H9 (cell line): ENCODE measurements at regions not wholly inside any gene's neighbourhood (a gene's known extent, or its start where the extent isn't known, plus 50 kb on each side); places are given as distances from the start of the nearest gene placed in this dataset.

ENCODE experiments used
- DNase-seq: peaks from one replicate; pipeline ENCODE4 v3.0.0-alpha.2; 2017
- H2AFZ ChIP-seq: one replicate; pipeline ENCODE4 v1.6.1; 2013; ENCODE audit warnings: mild to moderate bottlenecking, low read length, control low read depth, moderate library complexity
- H2AK5ac ChIP-seq: 2 replicates; pipeline ENCODE4 v1.6.1; 2013; ENCODE audit warnings: low read length, control low read depth, mixed read lengths; ENCODE audit not compliant: insufficient read length
- H2BK120ac ChIP-seq: one replicate; pipeline ENCODE4 v1.6.1; 2013; ENCODE audit warnings: low read depth, mild to moderate bottlenecking, low read length, control low read depth, inconsistent platforms; ENCODE audit not compliant: poor library complexity, severe bottlenecking
- H2BK12ac ChIP-seq: 2 replicates; pipeline ENCODE4 v1.6.1; 2013; ENCODE audit warnings: low read length, control low read depth, mixed read lengths, low read depth; ENCODE audit not compliant: insufficient read length
- H2BK15ac ChIP-seq: 2 replicates; pipeline ENCODE4 v1.6.1; 2013; ENCODE audit warnings: low read depth, low read length, control low read depth
- H2BK20ac ChIP-seq: one replicate; pipeline ENCODE4 v1.6.1; 2013; ENCODE audit warnings: low read depth, mild to moderate bottlenecking, low read length, control low read depth, inconsistent platforms; ENCODE audit not compliant: poor library complexity, severe bottlenecking
- H2BK5ac ChIP-seq: 2 replicates; pipeline ENCODE4 v1.6.1; 2013; ENCODE audit warnings: low read length, control low read depth, mixed read lengths; ENCODE audit not compliant: insufficient read length
- H3K14ac ChIP-seq: 2 replicates; pipeline ENCODE4 v1.6.1; 2013; ENCODE audit warnings: low read length, control low read depth; ENCODE audit not compliant: insufficient read depth
- H3K18ac ChIP-seq: 2 replicates; pipeline ENCODE4 v1.6.1; 2013; ENCODE audit warnings: low read depth, mild to moderate bottlenecking, mixed read lengths, low read length, control low read depth; ENCODE audit not compliant: insufficient read length
- H3K23ac ChIP-seq: 2 replicates; pipeline ENCODE4 v1.6.1; 2013; ENCODE audit warnings: low read length, control low read depth, mixed read lengths, low read depth; ENCODE audit not compliant: insufficient read length
- H3K23me2 ChIP-seq: 2 replicates; pipeline ENCODE4 v1.6.1; 2013; ENCODE audit warnings: low read depth, mild to moderate bottlenecking, mixed read lengths, low read length, control low read depth; ENCODE audit not compliant: insufficient read length, poor library complexity, severe bottlenecking
- H3K27ac ChIP-seq: 2 replicates; pipeline ENCODE4 v1.5.1; 2013; ENCODE audit warnings: low read length, control low read depth, mixed read lengths, low read depth; ENCODE audit not compliant: insufficient read length
- H3K27me3 ChIP-seq: 2 replicates; pipeline ENCODE4 v1.6.1; 2013; ENCODE audit warnings: low read length, control low read depth, inconsistent platforms; ENCODE audit not compliant: insufficient read depth
- H3K4ac ChIP-seq: 2 replicates; pipeline ENCODE4 v1.6.1; 2013; ENCODE audit warnings: low read depth, mild to moderate bottlenecking, control low read depth, inconsistent platforms, low read length, moderate library complexity
- H3K4me1 ChIP-seq: 2 replicates; pipeline ENCODE4 v1.6.1; 2013; ENCODE audit warnings: low read length, control low read depth, inconsistent platforms; ENCODE audit not compliant: insufficient read depth
- H3K4me2 ChIP-seq: 2 replicates; pipeline ENCODE4 v1.6.1; 2013; ENCODE audit warnings: low read length, control low read depth, mixed read lengths; ENCODE audit not compliant: insufficient read length, insufficient read depth
- H3K56ac ChIP-seq: 2 replicates; pipeline ENCODE4 v1.6.1; 2013; ENCODE audit warnings: low read depth, mild to moderate bottlenecking, mixed read lengths, low read length, control low read depth; ENCODE audit not compliant: insufficient read length
- H3K79me1 ChIP-seq: 2 replicates; pipeline ENCODE4 v1.6.1; 2013; ENCODE audit warnings: low read depth, mild to moderate bottlenecking, moderate library complexity, low read length, control low read depth, inconsistent platforms; ENCODE audit not compliant: insufficient read depth, poor library complexity, severe bottlenecking
- H3K79me2 ChIP-seq: 2 replicates; pipeline ENCODE4 v1.6.1; 2013; ENCODE audit warnings: low read length, control low read depth, inconsistent platforms; ENCODE audit not compliant: insufficient read depth
- H3K9ac ChIP-seq: 2 replicates; pipeline ENCODE4 v1.6.1; 2013; ENCODE audit warnings: low read length, control low read depth, mixed read lengths; ENCODE audit not compliant: insufficient read length; ENCODE audit errors: extremely low read depth
- H3K9me3 ChIP-seq: one replicate; pipeline ENCODE4 v1.6.1; 2013; ENCODE audit warnings: low read depth, low read length, inconsistent platforms; ENCODE audit not compliant: control insufficient read depth
- H3T11ph ChIP-seq: one replicate; pipeline ENCODE4 v1.6.1; 2013; ENCODE audit warnings: mild to moderate bottlenecking, low read length, control low read depth, inconsistent platforms
- H4K20me1 ChIP-seq: one replicate; pipeline ENCODE4 v1.6.1; 2013; ENCODE audit not compliant: control insufficient read depth, insufficient read length, insufficient read depth
- H4K5ac ChIP-seq: 2 replicates; pipeline ENCODE4 v1.6.1; 2013; ENCODE audit warnings: low read depth, mild to moderate bottlenecking, mixed read lengths, low read length, control low read depth; ENCODE audit not compliant: insufficient read length
- H4K8ac ChIP-seq: replicated peaks from 2 replicates; pipeline ENCODE4 v1.6.1; 2013; ENCODE audit warnings: low read length, control low read depth, mixed read lengths, low read depth; ENCODE audit not compliant: insufficient read length
- H4K91ac ChIP-seq: 2 replicates; pipeline ENCODE4 v1.6.1; 2013; ENCODE audit warnings: low read depth, mild to moderate bottlenecking, moderate library complexity, mixed read lengths, low read length, control low read depth; ENCODE audit not compliant: insufficient read length
- H3K27ac Mint-ChIP-seq, 3 experiments: 2 replicates in 2 of 3; 3 replicates in 1 of 3; pipeline ENCODE4 v1.8.0; 2020 to 2021; ENCODE audit warnings: mixed read lengths in 3 of 3, mild to moderate bottlenecking in 1 of 3, moderate library complexity in 1 of 3
- H3K27me3 Mint-ChIP-seq: 2 replicates; pipeline ENCODE4 v1.8.0; 2021; ENCODE audit warnings: low read depth, mild to moderate bottlenecking, moderate library complexity, mixed read lengths
- H3K36me3 Mint-ChIP-seq, 3 experiments: 2 replicates in 2 of 3; 3 replicates in 1 of 3; pipeline ENCODE4 v1.8.0; 2020 to 2021; ENCODE audit warnings: low read depth in 3 of 3, mixed read lengths in 3 of 3; ENCODE audit not compliant: insufficient read depth in 1 of 3
- H3K4me1 Mint-ChIP-seq, 2 experiments: 2 replicates each; pipeline ENCODE4 v1.8.0; 2020; ENCODE audit warnings: mixed read lengths in 2 of 2
- H3K4me3 Mint-ChIP-seq, 2 experiments: 2 replicates in 1 of 2; 3 replicates in 1 of 2; pipeline ENCODE4 v1.8.0; 2020 to 2021; ENCODE audit warnings: mild to moderate bottlenecking in 2 of 2, mixed read lengths in 2 of 2, moderate library complexity in 1 of 2
- H3K9me3 Mint-ChIP-seq, 2 experiments: 2 replicates in 1 of 2; 3 replicates in 1 of 2; pipeline ENCODE4 v1.8.0; 2020; ENCODE audit warnings: mild to moderate bottlenecking in 2 of 2, mixed read lengths in 2 of 2, moderate library complexity in 1 of 2
- WGBS: extraction: QIAGEN DNeasy Blood & Tissue Kit; methylation state at CpG from one replicate; pipeline ENCODE4 v1.1.7; 2013; ENCODE audit warnings: missing lambda C conversion rate, low lambda C conversion rate, mixed read lengths; ENCODE audit not compliant: insufficient read length; ENCODE audit errors: extremely low coverage; 5-methylcytosine and 5-hydroxymethylcytosine counted together
- TF ChIP-seq, protein P1 (sequence below): fragments of 200-600 bp; sonication (generic); conservative IDR thresholded peaks from 3 replicates; pipeline ENCODE4 v1.8.0; 2021; ENCODE audit warnings: antibody characterized with exemption, mild to moderate bottlenecking

DNA sequence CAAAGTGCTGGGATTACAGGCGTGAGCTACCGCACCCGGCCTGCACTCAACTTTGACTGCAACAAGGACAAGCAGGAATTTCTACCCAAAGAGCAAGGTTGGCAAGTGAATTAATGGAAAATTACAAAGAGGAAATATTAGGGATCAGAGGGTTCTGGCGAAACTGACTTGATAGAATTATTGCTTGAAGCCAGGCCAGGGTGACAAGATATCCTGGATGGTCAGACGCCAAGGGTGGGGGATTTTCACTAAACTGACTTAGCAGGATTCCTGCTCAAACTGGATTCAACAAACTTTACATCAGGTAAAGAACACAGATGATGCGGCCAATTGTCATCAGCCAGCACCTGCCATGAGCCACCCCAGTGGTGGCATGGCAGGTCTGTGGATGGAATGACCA lies 603.6 kb upstream of the MGMT start:
- Histone ChIP-seq H3K79me2 (no peaks in the 10 kb centered on the region), H2BK20ac (no peak overlapping the region), H2BK5ac (no peak overlapping the region), H3K9me3 (no peaks in the 10 kb centered on the region), H2BK12ac (no peak overlapping the region), H3K9ac (no peak overlapping the region), H3K4me2 (no peak overlapping the region), H4K8ac (no peak overlapping the region), H3K27ac (no peak overlapping the region), H3K23me2 (no peaks in the 10 kb centered on the region), H2BK15ac (no peak overlapping the region), H3K14ac (no peak overlapping the region), H4K20me1 (no peaks in the 10 kb centered on the region), H3K4me1 (no peaks in the 10 kb centered on the region), H4K91ac (no peak overlapping the region), H4K5ac (no peak overlapping the region), H3K27me3 (no peaks in the 10 kb centered on the region), H3K23ac (no peak overlapping the region), H2AK5ac (no peak overlapping the region), H2AFZ (no peak overlapping the region), H3K79me1 (no peaks in the 10 kb centered on the region), H3K4ac (no peak overlapping the region), H2BK120ac (no peak overlapping the region), H3K56ac (no peak overlapping the region), H3K18ac (no peak overlapping the region), H3T11ph (no peak overlapping the region)
- H3K9me3 Mint-ChIP-seq: no peaks in the 10 kb centered on the region; a peak in 3 of 5 replicates
- no peaks in the 10 kb centered on the region; a peak in 1 of 7 replicates for H3K36me3 Mint-ChIP-seq
- WGBS: no CpG with 5 or more reads among the region's 6 CpGs
- no peak overlapping the region for H3K27ac Mint-ChIP-seq
- TF ChIP-seq, protein P1, sequence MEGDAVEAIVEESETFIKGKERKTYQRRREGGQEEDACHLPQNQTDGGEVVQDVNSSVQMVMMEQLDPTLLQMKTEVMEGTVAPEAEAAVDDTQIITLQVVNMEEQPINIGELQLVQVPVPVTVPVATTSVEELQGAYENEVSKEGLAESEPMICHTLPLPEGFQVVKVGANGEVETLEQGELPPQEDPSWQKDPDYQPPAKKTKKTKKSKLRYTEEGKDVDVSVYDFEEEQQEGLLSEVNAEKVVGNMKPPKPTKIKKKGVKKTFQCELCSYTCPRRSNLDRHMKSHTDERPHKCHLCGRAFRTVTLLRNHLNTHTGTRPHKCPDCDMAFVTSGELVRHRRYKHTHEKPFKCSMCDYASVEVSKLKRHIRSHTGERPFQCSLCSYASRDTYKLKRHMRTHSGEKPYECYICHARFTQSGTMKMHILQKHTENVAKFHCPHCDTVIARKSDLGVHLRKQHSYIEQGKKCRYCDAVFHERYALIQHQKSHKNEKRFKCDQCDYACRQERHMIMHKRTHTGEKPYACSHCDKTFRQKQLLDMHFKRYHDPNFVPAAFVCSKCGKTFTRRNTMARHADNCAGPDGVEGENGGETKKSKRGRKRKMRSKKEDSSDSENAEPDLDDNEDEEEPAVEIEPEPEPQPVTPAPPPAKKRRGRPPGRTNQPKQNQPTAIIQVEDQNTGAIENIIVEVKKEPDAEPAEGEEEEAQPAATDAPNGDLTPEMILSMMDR: no peak
- no peaks in the 10 kb centered on the region for H3K27me3 Mint-ChIP-seq
- H3K4me3 Mint-ChIP-seq: no peak overlapping the region
- peaks cover 3 to 4% of the 10 kb centered on the region in 2 experiments; a peak in 2 of 4 replicates for H3K4me1 Mint-ChIP-seq
- DNase-seq: no peak
